B cell (primary cell): ENCODE measurements at regions not wholly inside any gene's neighbourhood (a gene's known extent, or its start where the extent isn't known, plus 50 kb on each side); places are given as distances from the start of the nearest gene placed in this dataset.

ENCODE experiments used
- ATAC-seq: fragments of 200-7000 bp; cut with Tn5 transposase; one replicate; pipeline ENCODE4 v1.10.0; 2021; ENCODE audit warnings: low read depth, mild to moderate bottlenecking, moderate number of reproducible peaks, moderate library complexity
- CTCF ChIA-PET: fragments of 350-600 bp; sonication (Branson Sonifier 250); formaldehyde crosslinking; loops from one replicate; lab custom pipeline; 2021; ENCODE audit warnings: antibody characterized with exemption, inconsistent platforms; lab: Charles Lee
- POLR2A ChIA-PET: fragments of 350-600 bp; sonication (Branson Sonifier 250); formaldehyde crosslinking; loops from one replicate; lab custom pipeline; 2021; ENCODE audit warnings: antibody characterized with exemption; lab: Charles Lee
- DNase-seq: peaks from one replicate; pipeline ENCODE4 v3.0.0; 2013
- H2AFZ ChIP-seq: 2 replicates; pipeline ENCODE4 v1.6.1; 2012; ENCODE audit warnings: mild to moderate bottlenecking, low read depth, low read length; ENCODE audit not compliant: insufficient read depth, poor library complexity, severe bottlenecking
- H3K27ac ChIP-seq, 2 donors: 1 replicate in 1 of 2; 2 replicates in 1 of 2; pipeline ENCODE4 v1.5.1; 2012 to 2013; ENCODE audit warnings: low read length in 2 of 2, mild to moderate bottlenecking in 2 of 2, moderate library complexity in 1 of 2
- H3K27me3 ChIP-seq, 4 experiments: fragments of 200-600 bp in 1 of 4; sonication (generic) in 1 of 4; replicated peaks in 1 of 4; 1 replicate in 2 of 4; 2 replicates in 2 of 4; pipeline versions ENCODE4 v1.6.1 to v1.7.0; 2013 to 2016; ENCODE audit warnings: low read length in 3 of 4, mild to moderate bottlenecking in 2 of 4, mixed read lengths in 1 of 4, moderate library complexity in 1 of 4; ENCODE audit not compliant: insufficient read depth in 4 of 4, control insufficient read depth in 3 of 4; ENCODE audit errors: control extremely low read depth in 1 of 4
- H3K36me3 ChIP-seq, 2 experiments: replicated peaks in 1 of 2; 1 replicate in 1 of 2; 2 replicates in 1 of 2; pipeline versions ENCODE4 v1.6.1 to v1.7.1; 2013; ENCODE audit warnings: low read length in 1 of 2; ENCODE audit not compliant: insufficient read depth in 2 of 2, control insufficient read depth in 1 of 2; ENCODE audit errors: control extremely low read depth in 1 of 2, extremely low read depth in 1 of 2
- H3K4me1 ChIP-seq, 2 donors: fragments of 200-600 bp in 1 of 2; sonication (generic) in 1 of 2; 1 replicate in 1 of 2; 2 replicates in 1 of 2; pipeline versions ENCODE4 v1.5.1 to v1.6.1; 2013 to 2017; ENCODE audit warnings: low read length in 2 of 2; ENCODE audit not compliant: control insufficient read depth in 2 of 2, insufficient read depth in 2 of 2
- H3K4me2 ChIP-seq: replicated peaks from 2 replicates; pipeline ENCODE3; 2012; ENCODE audit warnings: mild to moderate bottlenecking, low read depth, low read length; ENCODE audit not compliant: poor library complexity, severe bottlenecking
- H3K4me3 ChIP-seq, 5 experiments: fragments of 200-600 bp in 1 of 5; sonication (generic) in 1 of 5; 1 replicate in 3 of 5; 2 replicates in 2 of 5; pipeline versions ENCODE4 v1.5.1 to v1.7.0; 2011 to 2016; ENCODE audit warnings: low read length in 4 of 5, mild to moderate bottlenecking in 4 of 5, low read depth in 2 of 5, control low read depth in 1 of 5, moderate library complexity in 1 of 5; ENCODE audit not compliant: insufficient read depth in 1 of 5; ENCODE audit errors: control extremely low read depth in 1 of 5, extremely low read depth in 1 of 5
- H3K79me2 ChIP-seq: fragments of 200-600 bp; sonication (generic); one replicate; pipeline ENCODE4 v1.6.0; 2016; ENCODE audit warnings: low read length; ENCODE audit not compliant: control insufficient read depth, insufficient read depth
- H3K9ac ChIP-seq: fragments of 200-600 bp; sonication (generic); 2 replicates; pipeline ENCODE4 v1.6.1; 2017; ENCODE audit warnings: mild to moderate bottlenecking, low read length, moderate library complexity
- H3K9me3 ChIP-seq, 3 donors: one replicate each; pipeline versions ENCODE4 v1.6.1 to v1.7.1; 2013; ENCODE audit warnings: low read length in 2 of 3; ENCODE audit not compliant: control insufficient read depth in 2 of 3, insufficient read depth in 1 of 3; ENCODE audit errors: control extremely low read depth in 1 of 3
- H4K20me1 ChIP-seq: 2 replicates; pipeline ENCODE4 v1.6.0; 2012; ENCODE audit warnings: mild to moderate bottlenecking, low read length; ENCODE audit not compliant: insufficient read depth, control insufficient read depth, poor library complexity, severe bottlenecking
- H3K27ac Mint-ChIP-seq: one replicate; pipeline ENCODE4 v1.8.0; 2021; ENCODE audit warnings: mixed read lengths
- H3K27me3 Mint-ChIP-seq: one replicate; pipeline ENCODE4 v1.8.0; 2021; ENCODE audit warnings: mixed read lengths
- H3K4me1 Mint-ChIP-seq: one replicate; pipeline ENCODE4 v1.8.0; 2021; ENCODE audit warnings: mixed read lengths
- H3K4me3 Mint-ChIP-seq: one replicate; pipeline ENCODE4 v1.8.0; 2021; ENCODE audit warnings: mixed read lengths
- H3K9me3 Mint-ChIP-seq: one replicate; pipeline ENCODE4 v1.8.0; 2022; ENCODE audit warnings: mixed read lengths; ENCODE audit not compliant: insufficient read depth
- EZH2 ChIP-seq: IDR thresholded peaks from 2 replicates; pipeline ENCODE4 v1.6.1; 2012; ENCODE audit warnings: borderline replicate concordance, low read depth, mild to moderate bottlenecking, moderate library complexity, low read length; ENCODE audit not compliant: insufficient read depth, poor library complexity, severe bottlenecking
- WGBS: methylation state at CpG from one replicate; pipeline ENCODE4 v1.1.5; 2013; ENCODE audit warnings: missing lambda C conversion rate; ENCODE audit not compliant: insufficient coverage; 5-methylcytosine and 5-hydroxymethylcytosine counted together
- intact Hi-C: fragments of 100-400 bp; cut with micrococcal nuclease; formaldehyde crosslinking; loops from one replicate; pipeline ENCODE4 v1.10.0; 2022
- TF ChIP-seq, protein P1 (sequence below): fragments of 200-600 bp; IDR thresholded peaks from one replicate; pipeline ENCODE4 v1.8.0; 2022; ENCODE audit warnings: antibody characterized with exemption, mild to moderate bottlenecking

DNA sequence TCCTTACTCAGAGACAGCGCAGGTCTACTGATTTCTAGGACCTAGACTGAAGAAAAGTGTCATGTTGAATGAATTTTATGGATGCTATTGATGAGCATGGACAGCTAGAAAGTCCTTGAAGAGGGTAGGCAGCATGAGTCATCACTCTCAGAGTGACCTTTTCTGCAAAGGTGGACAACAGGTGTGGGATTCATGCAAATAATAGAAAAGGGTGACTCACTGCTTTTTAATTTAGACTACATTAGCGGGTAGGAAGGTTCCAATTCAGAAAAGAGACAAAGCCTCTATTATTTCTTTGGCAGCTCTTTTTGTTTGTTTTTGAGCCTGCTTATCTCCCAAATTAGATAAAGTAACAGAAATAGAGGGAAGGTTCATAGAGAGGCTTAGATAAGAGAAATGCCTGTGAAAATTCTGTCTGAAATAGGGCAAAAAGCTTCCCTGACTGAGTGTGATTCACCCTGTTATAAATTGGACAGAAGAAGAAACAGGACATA lies 191.4 kb downstream of the TENT5A start:
- ChIA-PET POLR2A (no interaction called here), CTCF (no interaction called here)
- no peaks in the 10 kb centered on the region for H3K4me1 Mint-ChIP-seq
- DNase-seq (no peak), ATAC-seq (no peak)
- Histone ChIP-seq H3K4me2 (no peak overlapping the region), H3K36me3 (no peaks in the 10 kb centered on the region), H3K79me2 (no peaks in the 10 kb centered on the region), H3K4me1 (no peaks in the 10 kb centered on the region), H3K27me3 (no peaks in the 10 kb centered on the region), H3K9ac (no peak overlapping the region), H3K27ac (no peak overlapping the region), H3K4me3 (no peak overlapping the region), H3K9me3 (no peaks in the 10 kb centered on the region), H2AFZ (no peak overlapping the region), H4K20me1 (no peaks in the 10 kb centered on the region)
- TF ChIP-seq EZH2: no peak
- TF ChIP-seq, protein P1, sequence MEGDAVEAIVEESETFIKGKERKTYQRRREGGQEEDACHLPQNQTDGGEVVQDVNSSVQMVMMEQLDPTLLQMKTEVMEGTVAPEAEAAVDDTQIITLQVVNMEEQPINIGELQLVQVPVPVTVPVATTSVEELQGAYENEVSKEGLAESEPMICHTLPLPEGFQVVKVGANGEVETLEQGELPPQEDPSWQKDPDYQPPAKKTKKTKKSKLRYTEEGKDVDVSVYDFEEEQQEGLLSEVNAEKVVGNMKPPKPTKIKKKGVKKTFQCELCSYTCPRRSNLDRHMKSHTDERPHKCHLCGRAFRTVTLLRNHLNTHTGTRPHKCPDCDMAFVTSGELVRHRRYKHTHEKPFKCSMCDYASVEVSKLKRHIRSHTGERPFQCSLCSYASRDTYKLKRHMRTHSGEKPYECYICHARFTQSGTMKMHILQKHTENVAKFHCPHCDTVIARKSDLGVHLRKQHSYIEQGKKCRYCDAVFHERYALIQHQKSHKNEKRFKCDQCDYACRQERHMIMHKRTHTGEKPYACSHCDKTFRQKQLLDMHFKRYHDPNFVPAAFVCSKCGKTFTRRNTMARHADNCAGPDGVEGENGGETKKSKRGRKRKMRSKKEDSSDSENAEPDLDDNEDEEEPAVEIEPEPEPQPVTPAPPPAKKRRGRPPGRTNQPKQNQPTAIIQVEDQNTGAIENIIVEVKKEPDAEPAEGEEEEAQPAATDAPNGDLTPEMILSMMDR: no peak
- 89% methylated on average over 1 of the region's 2 CpGs for WGBS
- H3K4me3 Mint-ChIP-seq: no peak overlapping the region
- no peaks in the 10 kb centered on the region for H3K27me3 Mint-ChIP-seq
- no peaks in the 10 kb centered on the region for H3K9me3 Mint-ChIP-seq
- intact Hi-C loops: no loop called here
- no peak overlapping the region for H3K27ac Mint-ChIP-seq

DNA sequence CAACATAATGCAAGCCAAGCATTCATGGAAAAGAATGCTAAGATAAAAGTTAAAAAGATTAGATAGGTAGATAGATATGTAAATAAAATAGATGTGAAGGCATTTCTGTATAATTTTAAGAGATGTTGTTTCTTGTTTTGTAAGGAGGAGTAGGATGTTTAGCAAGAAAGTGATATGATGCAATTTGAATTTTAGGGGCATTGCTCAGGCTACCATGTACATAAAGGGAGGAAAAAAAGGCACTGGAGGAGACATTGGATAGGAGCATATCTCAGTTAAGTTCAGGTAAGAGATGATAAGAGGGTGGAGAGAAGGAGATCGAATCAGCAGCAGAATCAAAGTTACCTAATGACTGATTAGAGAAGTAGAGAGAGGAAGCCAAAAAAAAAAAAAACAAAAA lies 194.7 kb downstream of the TENT5A start:
- H3K4me3 ChIP-seq: no peak overlapping the region
- H3K4me1 Mint-ChIP-seq: no peaks in the 10 kb centered on the region
- H4K20me1 ChIP-seq: no peaks in the 10 kb centered on the region
- H3K79me2 ChIP-seq: no peaks in the 10 kb centered on the region
- no peaks in the 10 kb centered on the region for H3K36me3 ChIP-seq
- H3K27ac ChIP-seq: no peak overlapping the region
- ChIA-PET CTCF (no interaction called here), POLR2A (no interaction called here)
- TF ChIP-seq EZH2: no peak
- TF ChIP-seq, protein P1: no peak
- H3K27me3 Mint-ChIP-seq: no peaks in the 10 kb centered on the region
- H3K4me2 ChIP-seq: no peak overlapping the region
- ATAC-seq (no peak), DNase-seq (no peak)
- no peaks in the 10 kb centered on the region for H3K4me1 ChIP-seq
- no peak overlapping the region for H3K9ac ChIP-seq
- whole genome bisulfite sequencing: 100% methylated on average over 1 of the region's 1 CpG
- H3K27me3 ChIP-seq: no peaks in the 10 kb centered on the region
- no peaks in the 10 kb centered on the region for H3K9me3 ChIP-seq
- no peak overlapping the region for H3K4me3 Mint-ChIP-seq
- intact Hi-C loops: no loop called here
- no peak overlapping the region for H3K27ac Mint-ChIP-seq
- no peak overlapping the region for H2AFZ ChIP-seq
- no peaks in the 10 kb centered on the region for H3K9me3 Mint-ChIP-seq
